ENCODE measurements at regions not wholly inside any gene's neighbourhood (a gene's known extent, or its start where the extent isn't known, plus 50 kb on each side); places are given as distances from the start of the nearest gene placed in this dataset.

GRCh38 chr20:58162986-58163385 is 65.5 kb downstream of the ANKRD60 start:
- no peak for DNase-seq (ENCODE audit: low spot score)

GRCh38 chr20:58161192-58161591 is 67.3 kb downstream of the ANKRD60 start:
- DNase-seq (ENCODE audit: low spot score) = no peak

GRCh38 chr20:58160451-58161061 is 67.9 kb downstream of the ANKRD60 start:
- DNase-seq (ENCODE audit: low spot score) = no peak

GRCh38 chr20:58155148-58155925 is 73.1 kb downstream of the ANKRD60 start:
- DNase-seq (ENCODE audit: low spot score) = no peak

GRCh38 chr20:58154113-58154512 is 74.3 kb downstream of the ANKRD60 start:
- no peak for DNase-seq (ENCODE audit: low spot score)

- DNase-seq (ENCODE audit: low spot score) = no peak
Observed at GRCh38 chr20:58153121-58153520, 75.3 kb downstream of the ANKRD60 start.

- DNase-seq (ENCODE audit: low spot score) = no peak
Observed at GRCh38 chr20:58150772-58151171, 77.7 kb downstream of the ANKRD60 start.

- no peak for DNase-seq (ENCODE audit: low spot score)
Observed at GRCh38 chr20:58149437-58150091, 78.9 kb downstream of the ANKRD60 start.

- DNase-seq (ENCODE audit: low spot score) = no peak
Observed at GRCh38 chr20:58148891-58149290, 79.6 kb downstream of the ANKRD60 start.

GRCh38 chr20:58147628-58148370 is 80.7 kb downstream of the ANKRD60 start:
- no peak for DNase-seq (ENCODE audit: low spot score)

- no peak for DNase-seq (ENCODE audit: low spot score)
Observed at GRCh38 chr20:58146746-58147140, 81.7 kb downstream of the ANKRD60 start.

GRCh38 chr20:58146081-58146745 is 82.2 kb downstream of the ANKRD60 start:
- DNase-seq (ENCODE audit: low spot score) = no peak

GRCh38 chr20:58145506-58146080 is 82.9 kb downstream of the ANKRD60 start:
- no peak for DNase-seq (ENCODE audit: low spot score)

GRCh38 chr20:58144096-58144495 is 84.4 kb downstream of the ANKRD60 start:
- no peak for DNase-seq (ENCODE audit: low spot score)

GRCh38 chr20:58143531-58143930 is 84.9 kb downstream of the ANKRD60 start:
- DNase-seq (ENCODE audit: low spot score) = no peak

GRCh38 chr20:58142843-58143185 is 85.6 kb downstream of the ANKRD60 start:
- no peak for DNase-seq (ENCODE audit: low spot score)

GRCh38 chr20:58141971-58142842 is 86.2 kb downstream of the ANKRD60 start:
- DNase-seq (ENCODE audit: low spot score) = no peak

- no peak for DNase-seq (ENCODE audit: low spot score)
Observed at GRCh38 chr20:58141496-58141895, 87.0 kb downstream of the ANKRD60 start.

GRCh38 chr20:58140787-58141425 is 87.5 kb downstream of the ANKRD60 start:
- DNase-seq (ENCODE audit: low spot score) = no peak
